ENCODE measurements at regions not wholly inside any gene's neighbourhood (a gene's known extent, or its start where the extent isn't known, plus 50 kb on each side); places are given as distances from the start of the nearest gene placed in this dataset.

- H3K27me3 ChIP-seq, result no peaks in the 10 kb centered on the region
- no peaks in the 10 kb centered on the region for H3K4me1 ChIP-seq
- intact Hi-C loops (cut with DNase I), result no loop called here
- TF ChIP-seq CTCF (IDR thresholded peaks at IDR 0.05), result no peak
- H3K27ac ChIP-seq, result no peak overlapping the region
- no peak overlapping the region for H3K9ac ChIP-seq (ENCODE audit: low read depth in 2 of 2, low read length in 2 of 2)
- H3K36me3 ChIP-seq, result no peaks in the 10 kb centered on the region
- H3K4me3 ChIP-seq, result no peak overlapping the region
- H3K9me3 ChIP-seq, result no peaks in the 10 kb centered on the region
- DNase-seq, result no peak
These were observed 381.1 kb downstream of the ZNF608 start for GRCh38 chr5:124365361-124365801.

GRCh38 chr5:124355928-124356327 lies 390.5 kb downstream of the ZNF608 start:
- DNase-seq, result no peak
- no peak for TF ChIP-seq CTCF (IDR thresholded peaks at IDR 0.05)
- no peaks in the 10 kb centered on the region for H3K9me3 ChIP-seq
- H3K4me1 ChIP-seq, result no peaks in the 10 kb centered on the region
- no peak overlapping the region for H3K4me3 ChIP-seq
- intact Hi-C loops (cut with DNase I), result no loop called here
- H3K27ac ChIP-seq, result no peak overlapping the region
- no peaks in the 10 kb centered on the region for H3K27me3 ChIP-seq
- H3K36me3 ChIP-seq, result no peaks in the 10 kb centered on the region
- no peak overlapping the region for H3K9ac ChIP-seq (ENCODE audit: low read depth in 2 of 2, low read length in 2 of 2)

GRCh38 chr5:124353016-124353415 lies 393.4 kb downstream of the ZNF608 start:
- no peaks in the 10 kb centered on the region for H3K9me3 ChIP-seq
- no peak for TF ChIP-seq CTCF (IDR thresholded peaks at IDR 0.05)
- H3K36me3 ChIP-seq, result no peaks in the 10 kb centered on the region
- no peak overlapping the region for H3K9ac ChIP-seq (ENCODE audit: low read depth in 2 of 2, low read length in 2 of 2)
- no peak overlapping the region for H3K27ac ChIP-seq
- no peaks in the 10 kb centered on the region for H3K27me3 ChIP-seq
- intact Hi-C loops (cut with DNase I), result no loop called here
- no peak overlapping the region for H3K4me3 ChIP-seq
- no peak for DNase-seq
- no peaks in the 10 kb centered on the region for H3K4me1 ChIP-seq

- TF ChIP-seq CTCF (IDR thresholded peaks at IDR 0.05), result no peak
- DNase-seq, result no peak
- intact Hi-C loops (cut with DNase I), result no loop called here
- H3K27me3 ChIP-seq, result no peaks in the 10 kb centered on the region
- no peaks in the 10 kb centered on the region for H3K9me3 ChIP-seq
- no peak overlapping the region for H3K4me3 ChIP-seq
- no peak overlapping the region for H3K27ac ChIP-seq
- no peaks in the 10 kb centered on the region for H3K4me1 ChIP-seq
- H3K36me3 ChIP-seq, result no peaks in the 10 kb centered on the region
- H3K9ac ChIP-seq (ENCODE audit: low read depth in 2 of 2, low read length in 2 of 2), result no peak overlapping the region
These were observed 394.1 kb downstream of the ZNF608 start for GRCh38 chr5:124352312-124352711.

- Histone ChIP-seq H3K9ac (ENCODE audit: low read depth in 2 of 2, low read length in 2 of 2) (no peak overlapping the region), H3K27ac (no peak overlapping the region), H3K36me3 (no peaks in the 10 kb centered on the region), H3K27me3 (no peaks in the 10 kb centered on the region), H3K9me3 (no peaks in the 10 kb centered on the region), H3K4me1 (no peaks in the 10 kb centered on the region), H3K4me3 (no peak overlapping the region)
- intact Hi-C loops (cut with DNase I), result no loop called here
- DNase-seq, result no peak
- TF ChIP-seq CTCF (IDR thresholded peaks at IDR 0.05), result no peak
These were observed 396.5 kb downstream of the ZNF608 start for GRCh38 chr5:124349931-124350330.

GRCh38 chr5:124343451-124343867 lies 403.0 kb downstream of the ZNF608 start:
- no peak for TF ChIP-seq CTCF (IDR thresholded peaks at IDR 0.05)
- H3K4me3 ChIP-seq, result no peak overlapping the region
- H3K9ac ChIP-seq (ENCODE audit: low read depth in 2 of 2, low read length in 2 of 2), result no peak overlapping the region
- intact Hi-C loops (cut with DNase I), result no loop called here
- H3K36me3 ChIP-seq, result no peaks in the 10 kb centered on the region
- DNase-seq, result no peak
- H3K27me3 ChIP-seq, result no peaks in the 10 kb centered on the region
- no peak overlapping the region for H3K27ac ChIP-seq
- H3K4me1 ChIP-seq, result no peaks in the 10 kb centered on the region
- H3K9me3 ChIP-seq, result no peaks in the 10 kb centered on the region

All from colonic mucosa (tissue), 4 donors.